SU-DHL-6 (cell line): ENCODE measurements at regions not wholly inside any gene's neighbourhood (a gene's known extent, or its start where the extent isn't known, plus 50 kb on each side); places are given as distances from the start of the nearest gene placed in this dataset.

Experiments
- EZH2phosphoT487 ChIP-seq: fragments of 200-600 bp; sonication (generic), shearing (Covaris generic); conservative IDR thresholded peaks from 2 replicates; pipeline ENCODE4 v1.6.1; 2018; ENCODE audit warnings: mild to moderate bottlenecking, antibody characterized with exemption, low read length, moderate library complexity, mixed read lengths
- TF ChIP-seq, protein P1 (sequence below): fragments of 200-600 bp; sonication (generic); IDR thresholded peaks from one replicate; pipeline ENCODE4 v1.5.1; 2017; ENCODE audit warnings: antibody characterized with exemption, mild to moderate bottlenecking, low read length, moderate library complexity; ENCODE audit not compliant: insufficient read depth, poor library complexity, severe bottlenecking

DNA sequence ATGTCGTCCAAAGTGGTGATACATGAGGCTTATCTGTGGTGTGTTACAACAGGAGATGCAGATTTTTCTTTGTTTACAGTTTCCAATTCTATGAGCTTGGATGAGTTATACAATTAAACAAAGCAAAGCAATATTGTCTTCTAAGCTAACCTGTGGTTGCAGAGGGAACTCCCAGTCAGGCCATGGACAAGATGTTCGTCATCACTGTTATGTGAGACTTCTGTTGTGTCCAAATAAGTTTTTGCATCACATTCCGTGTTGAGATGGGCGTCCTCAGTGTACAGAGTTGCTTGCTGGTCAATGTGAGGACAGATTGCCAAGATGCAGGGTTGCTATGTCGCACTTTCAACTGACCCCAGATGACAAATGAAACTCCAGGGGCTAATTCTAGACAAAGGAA is 189.3 kb downstream of the IRF8 start:
- TF ChIP-seq, protein P1, sequence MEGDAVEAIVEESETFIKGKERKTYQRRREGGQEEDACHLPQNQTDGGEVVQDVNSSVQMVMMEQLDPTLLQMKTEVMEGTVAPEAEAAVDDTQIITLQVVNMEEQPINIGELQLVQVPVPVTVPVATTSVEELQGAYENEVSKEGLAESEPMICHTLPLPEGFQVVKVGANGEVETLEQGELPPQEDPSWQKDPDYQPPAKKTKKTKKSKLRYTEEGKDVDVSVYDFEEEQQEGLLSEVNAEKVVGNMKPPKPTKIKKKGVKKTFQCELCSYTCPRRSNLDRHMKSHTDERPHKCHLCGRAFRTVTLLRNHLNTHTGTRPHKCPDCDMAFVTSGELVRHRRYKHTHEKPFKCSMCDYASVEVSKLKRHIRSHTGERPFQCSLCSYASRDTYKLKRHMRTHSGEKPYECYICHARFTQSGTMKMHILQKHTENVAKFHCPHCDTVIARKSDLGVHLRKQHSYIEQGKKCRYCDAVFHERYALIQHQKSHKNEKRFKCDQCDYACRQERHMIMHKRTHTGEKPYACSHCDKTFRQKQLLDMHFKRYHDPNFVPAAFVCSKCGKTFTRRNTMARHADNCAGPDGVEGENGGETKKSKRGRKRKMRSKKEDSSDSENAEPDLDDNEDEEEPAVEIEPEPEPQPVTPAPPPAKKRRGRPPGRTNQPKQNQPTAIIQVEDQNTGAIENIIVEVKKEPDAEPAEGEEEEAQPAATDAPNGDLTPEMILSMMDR = no peak
- TF ChIP-seq EZH2phosphoT487 = no peak
